IMR-90 (cell line): ENCODE measurements at regions not wholly inside any gene's neighbourhood (a gene's known extent, or its start where the extent isn't known, plus 50 kb on each side); places are given as distances from the start of the nearest gene placed in this dataset.

Experiments used
- ATAC-seq: fragments of 200-7000 bp; cut with Tn5 transposase; 2 replicates; pipeline ENCODE4 v1.9.1; 2020; ENCODE audit warnings: low read depth, mild to moderate bottlenecking, moderate library complexity
- BruUV-seq: library from RNA; stranded (reverse); fragments of 400-500 nt; replicated peaks from 2 replicates; lab custom pipeline; 2021; lab: Mats Ljungman, UMichigan
- CTCF ChIA-PET: fragments of 300-600 bp; formaldehyde crosslinking; extraction: SDS; loops from one replicate; lab custom pipeline; 2021; ENCODE audit warnings: antibody characterized with exemption; lab: Yijun Ruan, JAX
- POLR2A ChIA-PET: fragments of 300-600 bp; sonication (Branson Sonifier 250); formaldehyde crosslinking; loops from one replicate; lab custom pipeline; 2022; ENCODE audit warnings: antibody characterized with exemption; ENCODE audit not compliant: unreplicated experiment; lab: Charles Lee
- DNase-seq: peaks from one replicate; pipeline ENCODE4 v3.0.0; 2013
- H2AFZ ChIP-seq: replicated peaks from 2 replicates; pipeline ENCODE3; 2013; ENCODE audit warnings: low read length, mild to moderate bottlenecking; ENCODE audit not compliant: poor library complexity
- H2AK5ac ChIP-seq: 2 replicates; pipeline ENCODE4 v1.6.1; 2013; ENCODE audit warnings: low read depth, low read length, inconsistent platforms
- H2AK9ac ChIP-seq: replicated peaks from 2 replicates; pipeline ENCODE3; 2013; ENCODE audit warnings: mild to moderate bottlenecking, low read depth, low read length, moderate library complexity; ENCODE audit not compliant: poor library complexity
- H2BK120ac ChIP-seq: 2 replicates; pipeline ENCODE4 v1.6.1; 2013; ENCODE audit warnings: low read depth, low read length, inconsistent platforms
- H2BK15ac ChIP-seq: 3 replicates; pipeline ENCODE4 v1.6.1; 2013; ENCODE audit warnings: low read depth, low read length, inconsistent platforms
- H2BK20ac ChIP-seq: 2 replicates; pipeline ENCODE4 v1.6.1; 2013; ENCODE audit warnings: low read depth, mild to moderate bottlenecking, inconsistent platforms, low read length, moderate library complexity
- H2BK5ac ChIP-seq: 2 replicates; pipeline ENCODE4 v1.6.1; 2013; ENCODE audit warnings: mild to moderate bottlenecking, low read depth, low read length, inconsistent platforms; ENCODE audit not compliant: poor library complexity, severe bottlenecking
- H3K14ac ChIP-seq: replicated peaks from 2 replicates; pipeline ENCODE4 v1.6.1; 2013; ENCODE audit warnings: low read depth, low read length, inconsistent platforms
- H3K18ac ChIP-seq: 2 replicates; pipeline ENCODE4 v1.6.1; 2013; ENCODE audit warnings: low read depth, low read length, control low read depth
- H3K23ac ChIP-seq: 2 replicates; pipeline ENCODE4 v1.6.1; 2013; ENCODE audit warnings: low read depth, low read length, inconsistent platforms
- H3K27ac ChIP-seq: 2 replicates; pipeline ENCODE4 v1.5.1; 2013; ENCODE audit warnings: mild to moderate bottlenecking, control low read depth, low read length; ENCODE audit not compliant: insufficient read depth
- H3K27me3 ChIP-seq: 2 replicates; pipeline ENCODE4 v1.6.1; 2013; ENCODE audit warnings: low read length; ENCODE audit not compliant: control insufficient read depth, insufficient read depth
- H3K36me3 ChIP-seq: 2 replicates; pipeline ENCODE4 v1.6.1; 2013; ENCODE audit warnings: low read length, mixed read lengths; ENCODE audit not compliant: control insufficient read depth, insufficient read depth
- H3K4ac ChIP-seq: 2 replicates; pipeline ENCODE4 v1.6.1; 2013; ENCODE audit warnings: low read depth, low read length, inconsistent platforms
- H3K4me1 ChIP-seq: 2 replicates; pipeline ENCODE4 v1.6.1; 2013; ENCODE audit warnings: low read length, mixed read lengths; ENCODE audit not compliant: control insufficient read depth, insufficient read depth
- H3K4me2 ChIP-seq: 2 replicates; pipeline ENCODE4 v1.6.1; 2013; ENCODE audit warnings: low read depth, mild to moderate bottlenecking, control low read depth, low read length, moderate library complexity
- H3K4me3 ChIP-seq: 2 replicates; pipeline ENCODE4 v1.5.1; 2013; ENCODE audit warnings: low read depth, mild to moderate bottlenecking, control low read depth, low read length, moderate library complexity; ENCODE audit not compliant: insufficient read depth
- H3K56ac ChIP-seq: 2 replicates; pipeline ENCODE4 v1.6.1; 2013; ENCODE audit warnings: low read length, inconsistent platforms; ENCODE audit not compliant: insufficient read depth; ENCODE audit errors: extremely low read depth
- H3K79me1 ChIP-seq, 2 experiments: 2 replicates each; pipeline ENCODE4 v1.6.1; 2013; ENCODE audit warnings: low read length in 2 of 2, inconsistent platforms in 1 of 2, low read depth in 1 of 2
- H3K9ac ChIP-seq: 2 replicates; pipeline ENCODE4 v1.6.1; 2013; ENCODE audit warnings: low read depth, low read length, control low read depth
- H3K9me1 ChIP-seq: 2 replicates; pipeline ENCODE4 v1.6.1; 2013; ENCODE audit warnings: low read length, inconsistent platforms; ENCODE audit not compliant: insufficient read depth
- H3K9me3 ChIP-seq: 2 replicates; pipeline ENCODE4 v1.6.1; 2013; ENCODE audit warnings: low read length; ENCODE audit not compliant: control insufficient read depth, insufficient read depth
- H4K20me1 ChIP-seq: 2 replicates; pipeline ENCODE4 v1.6.1; 2013; ENCODE audit warnings: low read length, inconsistent platforms; ENCODE audit not compliant: insufficient read depth
- H4K5ac ChIP-seq: 2 replicates; pipeline ENCODE4 v1.6.1; 2013; ENCODE audit warnings: mild to moderate bottlenecking, low read depth, low read length, control low read depth
- H4K8ac ChIP-seq, 2 experiments: 2 replicates each; pipeline ENCODE4 v1.6.1; 2013; ENCODE audit warnings: low read depth in 2 of 2, low read length in 2 of 2, control low read depth in 1 of 2, inconsistent platforms in 1 of 2
- H4K91ac ChIP-seq: 2 replicates; pipeline ENCODE4 v1.6.1; 2013; ENCODE audit warnings: low read depth, low read length, inconsistent platforms; ENCODE audit not compliant: insufficient read depth
- BHLHE40 ChIP-seq: fragments of 150-350 bp; IDR thresholded peaks from 2 replicates; pipeline ENCODE4 v1.6.1; 2016; ENCODE audit warnings: mild to moderate bottlenecking, low read depth, low read length
- CEBPB ChIP-seq: IDR thresholded peaks from 2 replicates; pipeline ENCODE4 v1.6.1; 2012; ENCODE audit warnings: low read depth, low read length, improper control_type of control experiment
- CHD1 ChIP-seq: IDR thresholded peaks from 2 replicates; pipeline ENCODE4 v1.6.1; 2012; ENCODE audit warnings: low read depth, low read length, improper control_type of control experiment
- CTCF ChIP-seq: conservative IDR thresholded peaks from 2 replicates; pipeline ENCODE4 v1.5.1; 2012; ENCODE audit warnings: mild to moderate bottlenecking, low read depth, low read length, improper control_type of control experiment
- ELK1 ChIP-seq: fragments of 150-350 bp; IDR thresholded peaks from 2 replicates; pipeline ENCODE4 v1.6.1; 2016; ENCODE audit warnings: low read depth, mild to moderate bottlenecking, low read length, moderate library complexity, borderline replicate concordance
- FOS ChIP-seq: fragments of 150-350 bp; IDR thresholded peaks from 2 replicates; pipeline ENCODE4 v1.6.1; 2016; ENCODE audit warnings: low read depth, low read length
- MAFK ChIP-seq: IDR thresholded peaks from 2 replicates; pipeline ENCODE4 v1.6.1; 2012; ENCODE audit warnings: low read depth, low read length, improper control_type of control experiment
- MAZ ChIP-seq: IDR thresholded peaks from 2 replicates; pipeline ENCODE4 v1.6.1; 2012; ENCODE audit warnings: low read depth, mild to moderate bottlenecking, low read length, improper control_type of control experiment, moderate library complexity, borderline replicate concordance
- MXI1 ChIP-seq: IDR thresholded peaks from 2 replicates; pipeline ENCODE4 v1.6.1; 2012; ENCODE audit warnings: low read depth, mild to moderate bottlenecking, low read length, moderate library complexity, borderline replicate concordance
- NFE2L2 ChIP-seq: fragments of 150-350 bp; IDR thresholded peaks from 2 replicates; pipeline ENCODE4 v1.6.1; 2016; ENCODE audit warnings: low read depth, mild to moderate bottlenecking, low read length
- POLR2A ChIP-seq: IDR thresholded peaks from 2 replicates; pipeline ENCODE4 v1.6.1; 2012; ENCODE audit warnings: mild to moderate bottlenecking, low read depth, low read length
- RAD21 ChIP-seq: IDR thresholded peaks from 2 replicates; pipeline ENCODE4 v1.6.1; 2012; ENCODE audit warnings: low read length, improper control_type of control experiment
- RCOR1 ChIP-seq: IDR thresholded peaks from 2 replicates; pipeline ENCODE4 v1.6.1; 2012; ENCODE audit warnings: mild to moderate bottlenecking, low read length, improper control_type of control experiment; ENCODE audit not compliant: insufficient replicate concordance
- RFX5 ChIP-seq: IDR thresholded peaks from 2 replicates; pipeline ENCODE4 v1.8.0; 2012; ENCODE audit warnings: low read depth, mild to moderate bottlenecking, low read length, moderate library complexity
- SMC3 ChIP-seq: fragments of 150-350 bp; IDR thresholded peaks from 2 replicates; pipeline ENCODE4 v1.6.1; 2016; ENCODE audit warnings: low read depth, mild to moderate bottlenecking, antibody characterized with exemption, low read length, moderate library complexity
- WGBS, 2 experiments: methylation state at CpG; one replicate each; pipeline versions ENCODE4 v1.1.5 to v1.1.7; 2013; ENCODE audit warnings: missing lambda C conversion rate in 2 of 2; ENCODE audit not compliant: insufficient read length in 1 of 2; ENCODE audit errors: extremely low coverage in 2 of 2; 5-methylcytosine and 5-hydroxymethylcytosine counted together
- dilution Hi-C: fragments of 300-500 bp; cut with HindIII; formaldehyde crosslinking; loops from one replicate; pipeline ENCODE4 v1.14.3; 2018; ENCODE audit warnings: low sequenced_read_pairs; ENCODE audit not compliant: unreplicated experiment
- in situ Hi-C: fragments of 300-500 bp; cut with MboI; formaldehyde crosslinking; loops from 3 replicates; pipeline ENCODE4 v1.14.3; 2019; ENCODE audit warnings: low sequenced_read_pairs, inconsistent platforms, mixed read lengths
- intact Hi-C: fragments of 100-400 bp; cut with micrococcal nuclease; formaldehyde crosslinking; loops from 2 replicates; pipeline ENCODE4 v1.10.0; 2022
- TF ChIP-seq, protein P1 (sequence below): fragments of 150-350 bp; IDR thresholded peaks from 2 replicates; pipeline ENCODE4 v1.6.1; 2017; ENCODE audit warnings: mild to moderate bottlenecking, antibody characterized with exemption, low read length, low read depth

GRCh38 chr5:1729641-1730486 lies 69.8 kb downstream of the MRPL36 start:
- intact Hi-C loops = no loop called here

More at GRCh38 chr5:1729641-1730486, 69.8 kb downstream of the MRPL36 start:
- Histone ChIP-seq H3K79me1 (no peaks in the 10 kb centered on the region), H3K9me3 (no peaks in the 10 kb centered on the region), H3K27me3 (peaks cover 3% of the 10 kb centered on the region; the same call in 1 of the 2 replicates), H3K9me1 (no peaks in the 10 kb centered on the region), H2AFZ (no peak overlapping the region), H3K9ac (no peak overlapping the region), H3K36me3 (no peaks in the 10 kb centered on the region), H4K20me1 (no peaks in the 10 kb centered on the region), H2BK20ac (no peak overlapping the region), H2AK9ac (no peak overlapping the region), H2BK120ac (no peak overlapping the region), H3K4me3 (no peak overlapping the region), H3K4me1 (no peaks in the 10 kb centered on the region), H3K18ac (no peak overlapping the region), H2BK15ac (no peak overlapping the region), H3K4ac (no peak overlapping the region), H3K14ac (no peak overlapping the region), H3K23ac (no peak overlapping the region), H4K8ac (no peak overlapping the region), H4K91ac (no peak overlapping the region), H3K56ac (no peak overlapping the region), H3K4me2 (no peak overlapping the region), H2AK5ac (no peak overlapping the region), H3K27ac (no peak overlapping the region), H4K5ac (no peak overlapping the region), H2BK5ac (no peak overlapping the region)
- no peak for ATAC-seq
- POLR2A ChIA-PET = no interaction called here
- dilution Hi-C loops = no loop called here
- 71% methylated on average over 17 of the region's 40 CpGs; no CpG with 5 or more reads in 1 of the 2 experiments for WGBS, 2 experiments
- CTCF ChIA-PET = no interaction called here
- TF ChIP-seq MAFK (no peak), MAZ (no peak), POLR2A (no peak), NFE2L2 (no peak), MXI1 (no peak), FOS (no peak), ELK1 (no peak), RCOR1 (no peak), CEBPB (no peak), RAD21 (no peak), RFX5 (no peak), CHD1 (no peak), BHLHE40 (no peak), SMC3 (no peak), CTCF (no peak)
- TF ChIP-seq, protein P1, sequence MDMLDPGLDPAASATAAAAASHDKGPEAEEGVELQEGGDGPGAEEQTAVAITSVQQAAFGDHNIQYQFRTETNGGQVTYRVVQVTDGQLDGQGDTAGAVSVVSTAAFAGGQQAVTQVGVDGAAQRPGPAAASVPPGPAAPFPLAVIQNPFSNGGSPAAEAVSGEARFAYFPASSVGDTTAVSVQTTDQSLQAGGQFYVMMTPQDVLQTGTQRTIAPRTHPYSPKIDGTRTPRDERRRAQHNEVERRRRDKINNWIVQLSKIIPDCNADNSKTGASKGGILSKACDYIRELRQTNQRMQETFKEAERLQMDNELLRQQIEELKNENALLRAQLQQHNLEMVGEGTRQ = no peak
- no TSS peak for BruUV-seq
- DNase-seq = no peak
- in situ Hi-C loops = no loop called here
